Kidney (tissue), 13 donors: ENCODE measurements at regions not wholly inside any gene's neighbourhood (a gene's known extent, or its start where the extent isn't known, plus 50 kb on each side); places are given as distances from the start of the nearest gene placed in this dataset.

Experiments
- DNase-seq, 5 donors: peaks; one replicate each; pipeline ENCODE4 v3.0.0-alpha.2; 2013 to 2020
- FAIRE-seq: peaks from 2 replicates; lab custom pipeline; 2012; peaks lifted over from hg19 to GRCh38; lab: Jason Lieb, UNC
- H3K27ac ChIP-seq, 2 donors: one replicate each; pipeline ENCODE4 v1.7.0; 2013; ENCODE audit warnings: low read depth in 2 of 2, low read length in 2 of 2, inconsistent platforms in 1 of 2
- H3K27me3 ChIP-seq: one replicate; pipeline ENCODE4 v1.7.1; 2013; ENCODE audit warnings: low read length, inconsistent platforms; ENCODE audit not compliant: control insufficient read depth, insufficient read depth
- H3K36me3 ChIP-seq, 3 donors: one replicate each; pipeline versions ENCODE4 v1.7.0 to v1.7.1; 2013; ENCODE audit warnings: low read length in 3 of 3, control low read depth in 1 of 3, inconsistent platforms in 1 of 3; ENCODE audit not compliant: insufficient read depth in 3 of 3, control insufficient read depth in 2 of 3
- H3K4me1 ChIP-seq, 3 donors: one replicate each; pipeline versions ENCODE4 v1.7.0 to v1.7.1; 2013; ENCODE audit warnings: low read length in 3 of 3, inconsistent platforms in 1 of 3, low read depth in 1 of 3; ENCODE audit not compliant: control insufficient read depth in 2 of 3, insufficient read depth in 2 of 3
- H3K4me3 ChIP-seq, 3 donors: one replicate each; pipeline versions ENCODE4 v1.7.0 to v1.8.1; 2013; ENCODE audit warnings: low read length in 3 of 3, control low read depth in 1 of 3, inconsistent platforms in 1 of 3
- H3K9ac ChIP-seq, 3 donors: one replicate each; pipeline versions ENCODE4 v1.7.0 to v1.7.1; 2013; ENCODE audit warnings: low read length in 3 of 3, control low read depth in 1 of 3, inconsistent platforms in 1 of 3
- H3K9me3 ChIP-seq, 3 donors: one replicate each; pipeline versions ENCODE4 v1.7.0 to v1.7.1; 2013; ENCODE audit warnings: low read length in 3 of 3, control low read depth in 1 of 3, inconsistent platforms in 1 of 3; ENCODE audit not compliant: control insufficient read depth in 2 of 3, insufficient read depth in 1 of 3
- CTCF ChIP-seq: IDR thresholded peaks from 3 replicates; pipeline ENCODE4 v1.5.1; 2012; ENCODE audit warnings: mild to moderate bottlenecking, moderate library complexity, borderline replicate concordance; ENCODE audit not compliant: insufficient read depth; ENCODE audit errors: extremely low read depth
- intact Hi-C: fragments of 100-400 bp; cut with DNase I; formaldehyde crosslinking; loops from one replicate; pipeline ENCODE4 v1.11.1; 2022
- donor health status: control.
- donor health status: control.
- donor health status: control.
- donor health status: control.
- donor health status: control.
- donor health status: DM: yes; HTN: yes; CAD: no.
- donor health status: Normal renal cell carcinoma (clear cell type).

DNA sequence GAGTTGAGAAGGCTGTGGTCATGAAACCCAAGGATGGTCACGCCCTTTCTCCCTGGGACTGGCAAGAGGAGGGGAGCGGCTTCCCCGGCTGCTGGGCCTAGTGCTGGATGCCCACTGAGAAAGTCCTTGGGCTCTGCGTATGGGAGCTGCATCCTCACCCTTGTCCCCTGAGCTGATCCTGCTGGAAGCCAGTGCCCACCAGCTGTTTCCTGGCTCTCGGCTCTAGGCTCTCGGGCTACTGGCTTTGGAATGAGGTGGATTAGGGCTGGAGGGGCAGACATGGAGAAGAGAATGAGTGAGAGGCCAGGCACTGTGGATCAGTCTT is 149.3 kb upstream of the PPP1R26 start:
- FAIRE-seq (no peak), DNase-seq (peak in 2 of 5 donors; percentile 4 to 17)
- Histone ChIP-seq H3K4me1 (no peaks in the 10 kb centered on the region), H3K36me3 (no peaks in the 10 kb centered on the region), H3K9me3 (peaks cover 0 to 5% (median 0%) of the 10 kb centered on the region in 3 donors), H3K4me3 (no peak overlapping the region), H3K27me3 (no peaks in the 10 kb centered on the region), H3K9ac (no peak overlapping the region), H3K27ac (no peak overlapping the region)
- intact Hi-C loops: loop anchor here (5.0 kb wide), 1 partner anchor 63 kb away; no protein-coding TSS in a partner anchor
- TF ChIP-seq CTCF: no peak

DNA sequence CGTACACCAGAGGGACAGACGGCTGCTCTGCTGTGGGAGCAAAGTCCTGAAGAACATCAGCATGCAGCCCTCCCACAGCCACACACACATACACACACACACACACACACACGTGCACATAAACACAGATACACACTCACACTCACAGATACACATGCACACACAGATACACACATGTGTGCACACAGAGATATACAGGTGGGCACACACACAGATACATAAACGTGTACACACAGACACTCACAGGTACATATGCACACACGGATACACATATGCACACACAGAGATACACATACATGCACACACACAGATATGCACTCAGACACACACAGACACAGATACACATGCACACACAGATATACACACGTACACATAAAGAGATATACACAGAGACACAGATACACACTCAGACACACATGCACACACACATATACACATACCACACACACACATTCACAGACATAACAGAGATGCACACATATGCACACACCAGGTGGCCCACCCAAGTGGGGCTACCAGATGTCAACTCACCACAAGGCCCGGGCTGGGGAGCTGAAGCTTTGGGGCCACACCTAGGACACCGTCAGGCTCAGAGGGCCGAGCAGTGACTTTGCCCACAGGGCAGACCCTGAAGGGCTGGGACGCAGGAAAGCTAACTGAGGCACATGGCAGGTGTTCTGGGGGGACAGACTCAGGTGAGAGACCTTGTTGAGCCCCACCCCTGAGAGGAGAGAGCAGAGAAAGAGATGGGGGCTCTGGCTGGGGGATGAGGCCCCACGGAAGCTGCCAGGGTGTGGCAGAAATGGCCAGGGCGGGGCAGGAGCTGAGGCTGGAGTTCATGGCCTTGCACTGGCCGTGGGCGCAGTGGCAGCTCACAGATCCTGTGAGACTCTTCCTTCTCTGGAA is 148.6 kb upstream of the PPP1R26 start:
- Histone ChIP-seq H3K4me3 (peak overlapping the region in 1 of 3 donors; percentile 18), H3K9me3 (peaks cover 0 to 5% (median 0%) of the 10 kb centered on the region in 3 donors), H3K9ac (no peak overlapping the region), H3K4me1 (no peaks in the 10 kb centered on the region), H3K27ac (no peak overlapping the region), H3K36me3 (no peaks in the 10 kb centered on the region), H3K27me3 (no peaks in the 10 kb centered on the region)
- FAIRE-seq (no peak), DNase-seq (peak in 3 of 5 donors; percentile 7 to 60 (median 31))
- TF ChIP-seq CTCF: no peak
- intact Hi-C loops: loop anchor here (5.0 kb wide), 1 partner anchor 64 kb away; no protein-coding TSS in a partner anchor

GRCh38 chr9:135332516-135332915 is 147.1 kb upstream of the PPP1R26 start:
- Histone ChIP-seq H3K27ac (no peak overlapping the region), H3K27me3 (no peaks in the 10 kb centered on the region), H3K9me3 (peaks cover 0 to 5% (median 0%) of the 10 kb centered on the region in 3 donors), H3K4me1 (no peaks in the 10 kb centered on the region), H3K36me3 (no peaks in the 10 kb centered on the region), H3K9ac (no peak overlapping the region), H3K4me3 (no peak overlapping the region)
- no peak for TF ChIP-seq CTCF
- DNase-seq (peak in 2 of 5 donors; percentile 1 to 16), FAIRE-seq (no peak)
- intact Hi-C loops: loop anchor here (5.0 kb wide), 1 partner anchor 65 kb away; no protein-coding TSS in a partner anchor
